ENCODE measurements at regions not wholly inside any gene's neighbourhood (a gene's known extent, or its start where the extent isn't known, plus 50 kb on each side); places are given as distances from the start of the nearest gene placed in this dataset.

GRCh38 chr18:38052879-38053590 is 487.4 kb upstream of the CELF4 start:
- 90% methylated on average over 2 of the region's 3 CpGs for WGBS (ENCODE audit: insufficient coverage)

DNA sequence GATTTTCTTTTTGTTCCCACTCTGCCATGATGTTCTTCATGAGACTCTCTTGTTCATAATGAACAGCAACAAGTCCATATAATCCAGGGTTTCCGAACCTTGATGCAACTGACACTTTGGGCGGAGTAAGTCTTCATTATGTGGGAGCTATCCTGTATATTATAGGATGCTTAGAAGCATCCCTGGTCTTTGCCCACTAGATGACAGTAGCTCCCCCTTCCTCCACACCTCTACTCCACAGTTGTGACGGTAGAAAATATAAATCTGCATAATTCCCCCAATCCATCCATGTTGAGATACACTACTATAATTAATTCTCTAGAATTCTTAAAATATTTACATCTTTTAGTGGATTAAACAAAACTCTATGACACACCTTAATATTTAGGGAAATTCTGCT is 482.2 kb upstream of the CELF4 start:
- Histone ChIP-seq H3K27me3 (ENCODE audit: control insufficient read depth, insufficient read depth, low read length) (no peaks in the 10 kb centered on the region), H3K36me3 (ENCODE audit: control insufficient read depth, insufficient read depth, low read length) (no peaks in the 10 kb centered on the region), H3K4me3 (ENCODE audit: low read depth, low read length) (no peak overlapping the region), H3K27ac (ENCODE audit: low read depth, low read length) (no peak overlapping the region), H3K9me3 (ENCODE audit: control insufficient read depth, insufficient read depth, low read length) (no peaks in the 10 kb centered on the region), H3K4me1 (ENCODE audit: control insufficient read depth, insufficient read depth, low read length) (no peaks in the 10 kb centered on the region)
- DNase-seq (ENCODE audit: low read depth in 4 of 6, low spot score in 6 of 6), result no peak
- WGBS (ENCODE audit: insufficient coverage), result no CpG with 5 or more reads among the region's 3 CpGs

More at GRCh38 chr18:38052879-38053590, 487.4 kb upstream of the CELF4 start:
- Histone ChIP-seq H3K27ac (ENCODE audit: low read depth, low read length) (no peak overlapping the region), H3K4me1 (ENCODE audit: control insufficient read depth, insufficient read depth, low read length) (no peaks in the 10 kb centered on the region), H3K4me3 (ENCODE audit: low read depth, low read length) (no peak overlapping the region), H3K36me3 (ENCODE audit: control insufficient read depth, insufficient read depth, low read length) (no peaks in the 10 kb centered on the region), H3K9me3 (ENCODE audit: control insufficient read depth, insufficient read depth, low read length) (no peaks in the 10 kb centered on the region), H3K27me3 (ENCODE audit: control insufficient read depth, insufficient read depth, low read length) (no peaks in the 10 kb centered on the region)
- DNase-seq (ENCODE audit: low read depth in 4 of 6, low spot score in 6 of 6), result no peak

GRCh38 chr18:38046651-38047050 is 481.1 kb upstream of the CELF4 start:
- Histone ChIP-seq H3K27ac (ENCODE audit: low read depth, low read length) (no peak overlapping the region), H3K4me3 (ENCODE audit: low read depth, low read length) (no peak overlapping the region), H3K4me1 (ENCODE audit: control insufficient read depth, insufficient read depth, low read length) (no peaks in the 10 kb centered on the region), H3K9me3 (ENCODE audit: control insufficient read depth, insufficient read depth, low read length) (no peaks in the 10 kb centered on the region), H3K27me3 (ENCODE audit: control insufficient read depth, insufficient read depth, low read length) (no peaks in the 10 kb centered on the region), H3K36me3 (ENCODE audit: control insufficient read depth, insufficient read depth, low read length) (no peaks in the 10 kb centered on the region)
- WGBS (ENCODE audit: insufficient coverage), result 100% methylated on average over 1 of the region's 3 CpGs
- DNase-seq (ENCODE audit: low read depth in 4 of 6, low spot score in 6 of 6), result peak in 1 of 6 donors; percentile 87

DNA sequence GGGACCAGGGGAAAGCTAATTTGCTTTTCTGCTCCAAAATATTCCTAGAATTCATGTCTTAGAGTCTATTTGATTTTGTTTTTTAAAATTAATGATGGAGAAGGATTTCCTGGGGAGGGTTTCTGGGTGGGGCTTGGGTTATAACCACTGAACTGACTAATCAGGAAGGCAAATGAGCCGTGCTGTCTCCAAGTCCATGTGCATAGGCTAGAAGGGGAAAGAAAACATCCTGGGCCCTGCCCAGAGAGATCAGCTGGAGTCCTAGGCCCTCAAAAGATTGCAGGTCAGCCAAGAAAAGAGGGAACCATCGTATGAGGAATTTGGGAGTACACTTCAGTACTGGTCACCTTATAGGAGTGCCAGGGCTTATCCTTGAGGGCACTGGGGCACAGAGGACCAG is 480.2 kb upstream of the CELF4 start:
- no peak for DNase-seq (ENCODE audit: low read depth in 4 of 6, low spot score in 6 of 6)
- Histone ChIP-seq H3K9me3 (ENCODE audit: control insufficient read depth, insufficient read depth, low read length) (no peaks in the 10 kb centered on the region), H3K27me3 (ENCODE audit: control insufficient read depth, insufficient read depth, low read length) (no peaks in the 10 kb centered on the region), H3K36me3 (ENCODE audit: control insufficient read depth, insufficient read depth, low read length) (no peaks in the 10 kb centered on the region), H3K4me3 (ENCODE audit: low read depth, low read length) (no peak overlapping the region), H3K27ac (ENCODE audit: low read depth, low read length) (no peak overlapping the region), H3K4me1 (ENCODE audit: control insufficient read depth, insufficient read depth, low read length) (no peaks in the 10 kb centered on the region)
- WGBS (ENCODE audit: insufficient coverage), result 73% methylated on average over 2 of the region's 2 CpGs

GRCh38 chr18:38042211-38042890 is 476.8 kb upstream of the CELF4 start:
- DNase-seq (ENCODE audit: low read depth in 4 of 6, low spot score in 6 of 6), result peak in 1 of 6 donors; percentile 26
- Histone ChIP-seq H3K9me3 (ENCODE audit: control insufficient read depth, insufficient read depth, low read length) (no peaks in the 10 kb centered on the region), H3K4me1 (ENCODE audit: control insufficient read depth, insufficient read depth, low read length) (no peaks in the 10 kb centered on the region), H3K27me3 (ENCODE audit: control insufficient read depth, insufficient read depth, low read length) (no peaks in the 10 kb centered on the region), H3K4me3 (ENCODE audit: low read depth, low read length) (no peak overlapping the region), H3K36me3 (ENCODE audit: control insufficient read depth, insufficient read depth, low read length) (no peaks in the 10 kb centered on the region), H3K27ac (ENCODE audit: low read depth, low read length) (no peak overlapping the region)
- 70% methylated on average over 3 of the region's 6 CpGs for WGBS (ENCODE audit: insufficient coverage)

- H3K27me3 ChIP-seq (ENCODE audit: control insufficient read depth, insufficient read depth, low read length), result no peaks in the 10 kb centered on the region
Measured at GRCh38 chr18:38038242-38038641, 472.6 kb upstream of the CELF4 start.

DNA sequence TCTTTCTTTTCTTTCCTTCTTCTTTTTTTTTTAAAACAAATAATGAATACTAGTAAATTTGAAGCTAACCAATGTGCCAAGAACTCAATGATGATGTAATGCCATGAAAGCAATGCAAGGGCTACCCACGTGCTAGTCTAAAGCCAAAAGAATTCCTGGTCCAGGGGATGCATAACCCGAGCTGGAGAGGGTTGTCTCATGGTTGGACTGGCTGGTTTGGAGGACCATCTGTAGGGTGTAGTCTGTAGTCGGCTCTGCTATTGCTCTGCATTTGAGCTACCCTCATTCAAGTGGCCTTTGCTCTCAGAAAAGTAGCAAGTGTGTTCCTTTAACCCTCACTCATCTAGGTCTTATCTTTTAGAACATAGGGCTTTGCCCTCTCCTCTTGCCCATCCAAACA is 469.6 kb upstream of the CELF4 start:
- H3K27ac ChIP-seq (ENCODE audit: low read depth, low read length), result no peak overlapping the region
- no peaks in the 10 kb centered on the region for H3K27me3 ChIP-seq (ENCODE audit: control insufficient read depth, insufficient read depth, low read length)
- 74% methylated on average over 3 of the region's 3 CpGs for WGBS (ENCODE audit: insufficient coverage)
- no peaks in the 10 kb centered on the region for H3K36me3 ChIP-seq (ENCODE audit: control insufficient read depth, insufficient read depth, low read length)
- no peaks in the 10 kb centered on the region for H3K9me3 ChIP-seq (ENCODE audit: control insufficient read depth, insufficient read depth, low read length)
- no peaks in the 10 kb centered on the region for H3K4me1 ChIP-seq (ENCODE audit: control insufficient read depth, insufficient read depth, low read length)
- DNase-seq (ENCODE audit: low read depth in 4 of 6, low spot score in 6 of 6), result no peak
- H3K4me3 ChIP-seq (ENCODE audit: low read depth, low read length), result no peak overlapping the region

More at GRCh38 chr18:38038242-38038641, 472.6 kb upstream of the CELF4 start:
- no peaks in the 10 kb centered on the region for H3K9me3 ChIP-seq (ENCODE audit: control insufficient read depth, insufficient read depth, low read length)
- H3K27ac ChIP-seq (ENCODE audit: low read depth, low read length), result no peak overlapping the region
- H3K36me3 ChIP-seq (ENCODE audit: control insufficient read depth, insufficient read depth, low read length), result no peaks in the 10 kb centered on the region
- H3K4me3 ChIP-seq (ENCODE audit: low read depth, low read length), result no peak overlapping the region
- no peak for DNase-seq (ENCODE audit: low read depth in 4 of 6, low spot score in 6 of 6)
- no peaks in the 10 kb centered on the region for H3K4me1 ChIP-seq (ENCODE audit: control insufficient read depth, insufficient read depth, low read length)

DNA sequence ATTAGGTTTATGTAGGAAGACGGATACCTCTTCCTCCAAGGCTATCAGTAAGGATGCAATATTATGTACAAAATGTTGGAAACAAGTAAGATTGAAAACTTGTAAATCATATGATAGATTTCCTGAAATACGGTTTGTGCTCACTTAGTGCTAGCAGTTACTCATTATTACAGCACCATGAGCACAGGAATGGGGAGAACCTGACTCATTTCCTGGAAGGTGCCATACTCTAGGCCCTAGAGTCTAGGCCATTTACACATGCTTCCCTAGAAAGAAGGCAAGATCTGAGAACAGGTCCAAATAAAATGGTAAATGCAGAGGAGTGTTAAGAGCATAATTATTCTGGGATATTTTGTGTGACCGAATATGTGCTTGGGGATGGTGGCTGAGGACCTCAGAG is 467.7 kb upstream of the CELF4 start:
- H3K27ac ChIP-seq (ENCODE audit: low read depth, low read length), result no peak overlapping the region
- DNase-seq (ENCODE audit: low read depth in 4 of 6, low spot score in 6 of 6), result no peak
- WGBS (ENCODE audit: insufficient coverage), result 93% methylated on average over 1 of the region's 3 CpGs
- H3K9me3 ChIP-seq (ENCODE audit: control insufficient read depth, insufficient read depth, low read length), result no peaks in the 10 kb centered on the region
- no peaks in the 10 kb centered on the region for H3K4me1 ChIP-seq (ENCODE audit: control insufficient read depth, insufficient read depth, low read length)
- no peak overlapping the region for H3K4me3 ChIP-seq (ENCODE audit: low read depth, low read length)
- no peaks in the 10 kb centered on the region for H3K27me3 ChIP-seq (ENCODE audit: control insufficient read depth, insufficient read depth, low read length)
- H3K36me3 ChIP-seq (ENCODE audit: control insufficient read depth, insufficient read depth, low read length), result no peaks in the 10 kb centered on the region

DNA sequence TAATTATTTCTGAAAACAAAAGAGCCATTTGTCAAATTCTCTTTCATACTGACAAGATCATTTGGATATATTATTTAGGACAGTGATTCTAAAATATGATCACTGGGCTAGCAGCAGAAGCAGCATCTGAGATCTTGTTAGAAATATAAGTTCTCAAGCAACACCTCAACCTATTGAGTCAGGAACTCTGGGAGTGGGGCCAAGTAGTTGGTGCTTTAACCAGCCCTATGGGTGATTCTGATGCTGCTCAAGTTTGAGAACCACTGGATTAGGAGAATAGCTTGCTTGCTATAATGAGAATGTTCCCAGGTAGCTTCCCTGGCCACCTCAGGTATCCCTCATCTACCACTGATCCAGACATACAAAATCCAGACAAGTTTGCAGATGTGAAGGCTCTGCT is 466.9 kb upstream of the CELF4 start:
- no peak for DNase-seq (ENCODE audit: low read depth in 4 of 6, low spot score in 6 of 6)
- Histone ChIP-seq H3K9me3 (ENCODE audit: control insufficient read depth, insufficient read depth, low read length) (no peaks in the 10 kb centered on the region), H3K36me3 (ENCODE audit: control insufficient read depth, insufficient read depth, low read length) (no peaks in the 10 kb centered on the region), H3K27me3 (ENCODE audit: control insufficient read depth, insufficient read depth, low read length) (no peaks in the 10 kb centered on the region), H3K4me3 (ENCODE audit: low read depth, low read length) (no peak overlapping the region), H3K4me1 (ENCODE audit: control insufficient read depth, insufficient read depth, low read length) (no peaks in the 10 kb centered on the region), H3K27ac (ENCODE audit: low read depth, low read length) (no peak overlapping the region)

DNA sequence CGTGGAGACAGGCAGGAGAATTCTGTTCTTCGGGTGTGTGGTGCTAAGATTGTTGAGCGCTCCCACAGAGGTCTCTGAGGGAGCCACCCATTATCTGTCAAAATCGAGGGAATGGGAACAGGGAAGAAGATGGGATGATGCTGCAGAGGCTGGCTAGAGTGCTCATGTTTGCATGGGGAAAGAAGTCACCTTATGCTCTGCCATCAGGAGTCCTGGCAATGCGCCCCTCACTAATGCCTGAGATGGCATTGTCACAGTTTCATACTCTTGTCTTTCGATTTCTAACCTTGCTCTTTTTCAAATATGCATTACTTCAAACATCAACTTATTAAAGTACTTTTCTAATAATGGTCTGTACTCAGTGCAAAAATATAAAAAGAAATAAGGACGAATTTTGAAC is 463.3 kb upstream of the CELF4 start:
- H3K27ac ChIP-seq (ENCODE audit: low read depth, low read length), result no peak overlapping the region
- 79% methylated on average over 2 of the region's 7 CpGs for WGBS (ENCODE audit: insufficient coverage)
- H3K36me3 ChIP-seq (ENCODE audit: control insufficient read depth, insufficient read depth, low read length), result no peaks in the 10 kb centered on the region
- no peaks in the 10 kb centered on the region for H3K9me3 ChIP-seq (ENCODE audit: control insufficient read depth, insufficient read depth, low read length)
- H3K4me3 ChIP-seq (ENCODE audit: low read depth, low read length), result no peak overlapping the region
- no peaks in the 10 kb centered on the region for H3K4me1 ChIP-seq (ENCODE audit: control insufficient read depth, insufficient read depth, low read length)
- peak in 1 of 6 donors; percentile 52 for DNase-seq (ENCODE audit: low read depth in 4 of 6, low spot score in 6 of 6)
- H3K27me3 ChIP-seq (ENCODE audit: control insufficient read depth, insufficient read depth, low read length), result no peaks in the 10 kb centered on the region
